Globus pallidus (tissue), 1 donor: ENCODE measurements at regions not wholly inside any gene's neighbourhood (a gene's known extent, or its start where the extent isn't known, plus 50 kb on each side); places are given as distances from the start of the nearest gene placed in this dataset.
"Not testable (repeated sequence)": the region's sequence is repeated elsewhere in the genome, so short reads cannot be mapped to it uniquely, and the experiment has no call there.

Experiments
- DNase-seq: peaks from one replicate; pipeline ENCODE4 v3.0.0-alpha.2; 2015; ENCODE audit warnings: low spot score

DNA sequence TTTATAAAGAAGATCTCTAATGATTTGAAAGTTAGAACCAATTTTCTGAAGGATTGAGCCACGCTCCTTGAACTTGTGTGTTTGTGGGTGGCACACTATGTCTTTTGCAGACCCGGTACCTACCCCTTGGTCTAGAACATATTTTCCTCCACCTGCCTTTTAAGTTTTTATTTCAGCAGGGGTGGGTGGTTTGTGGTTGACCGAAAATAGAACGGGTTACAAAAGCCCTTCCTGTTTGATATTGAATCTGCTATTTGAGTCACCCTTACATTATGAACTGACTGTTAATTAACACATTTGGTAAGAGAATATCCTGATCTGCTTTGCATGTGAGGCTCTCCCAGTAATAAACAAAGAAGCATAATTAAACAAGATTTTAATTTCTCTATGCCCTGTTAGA is 697.5 kb downstream of the GOLGA6L6 start:
- not testable (repeated sequence) for DNase-seq
